ENCODE measurements at regions not wholly inside any gene's neighbourhood (a gene's known extent, or its start where the extent isn't known, plus 50 kb on each side); places are given as distances from the start of the nearest gene placed in this dataset.

GRCh38 chr2:100660851-100661584, 98.2 kb downstream of the PDCL3 start:
- DNase-seq (ENCODE audit: low spot score) = no peak

GRCh38 chr2:100662866-100663265, 100.1 kb downstream of the PDCL3 start:
- DNase-seq (ENCODE audit: low spot score) = no peak

- no peak for DNase-seq (ENCODE audit: low spot score)
Observed at GRCh38 chr2:100664021-100664755, 101.4 kb downstream of the PDCL3 start.

- no peak for DNase-seq (ENCODE audit: low spot score)
Observed at GRCh38 chr2:100664756-100665101, 101.9 kb downstream of the PDCL3 start.

GRCh38 chr2:100666996-100667395, 104.2 kb downstream of the PDCL3 start:
- DNase-seq (ENCODE audit: low spot score) = no peak

- no peak for DNase-seq (ENCODE audit: low spot score)
Observed at GRCh38 chr2:100667801-100668200, 105.0 kb downstream of the PDCL3 start.

GRCh38 chr2:100670232-100670631, 107.4 kb downstream of the PDCL3 start:
- DNase-seq (ENCODE audit: low spot score) = no peak

GRCh38 chr2:100673115-100673514, 110.3 kb downstream of the PDCL3 start:
- DNase-seq (ENCODE audit: low spot score) = no peak

GRCh38 chr2:100673691-100674485, 111.1 kb downstream of the PDCL3 start:
- no peak for DNase-seq (ENCODE audit: low spot score)

GRCh38 chr2:100674666-100675065, 111.9 kb downstream of the PDCL3 start:
- DNase-seq (ENCODE audit: low spot score) = no peak

GRCh38 chr2:100675373-100675772, 112.6 kb downstream of the PDCL3 start:
- no peak for DNase-seq (ENCODE audit: low spot score)

- no peak for DNase-seq (ENCODE audit: low spot score)
Observed at GRCh38 chr2:100675855-100676254, 113.1 kb downstream of the PDCL3 start.

- no peak for DNase-seq (ENCODE audit: low spot score)
Observed at GRCh38 chr2:100676346-100676745, 113.6 kb downstream of the PDCL3 start.

GRCh38 chr2:100677611-100678185, 114.9 kb downstream of the PDCL3 start:
- no peak for DNase-seq (ENCODE audit: low spot score)

- DNase-seq (ENCODE audit: low spot score) = no peak
Observed at GRCh38 chr2:100679211-100679610, 116.4 kb downstream of the PDCL3 start.

- no peak for DNase-seq (ENCODE audit: low spot score)
Observed at GRCh38 chr2:100682536-100682935, 119.7 kb downstream of the PDCL3 start.

GRCh38 chr2:100683231-100683630, 120.4 kb downstream of the PDCL3 start:
- DNase-seq (ENCODE audit: low spot score) = no peak

GRCh38 chr2:100691846-100692245, 128.1 kb upstream of the NPAS2 start:
- no peak for DNase-seq (ENCODE audit: low spot score)

GRCh38 chr2:100692381-100692780, 127.6 kb upstream of the NPAS2 start:
- DNase-seq (ENCODE audit: low spot score) = no peak

- DNase-seq (ENCODE audit: low spot score) = no peak
Observed at GRCh38 chr2:100692906-100693305, 127.0 kb upstream of the NPAS2 start.

GRCh38 chr2:100699131-100699530, 120.8 kb upstream of the NPAS2 start:
- no peak for DNase-seq (ENCODE audit: low spot score)

GRCh38 chr2:100702438-100703109, 117.4 kb upstream of the NPAS2 start:
- DNase-seq (ENCODE audit: low spot score) = no peak
